Vagina (tissue), 2 donors: ENCODE measurements at regions not wholly inside any gene's neighbourhood (a gene's known extent, or its start where the extent isn't known, plus 50 kb on each side); places are given as distances from the start of the nearest gene placed in this dataset.

Experiments used
- CTCF ChIP-seq, 3 experiments: fragments of 450-650 bp in 2 of 3; fragments of 200-600 bp in 1 of 3; sonication (generic) in 1 of 3; IDR thresholded peaks; one replicate each; pipeline ENCODE4 v1.5.1; 2017 to 2019; ENCODE audit warnings: antibody characterized with exemption in 3 of 3, mild to moderate bottlenecking in 2 of 3, moderate library complexity in 2 of 3
- POLR2A ChIP-seq, 2 donors: fragments of 450-650 bp; IDR thresholded peaks; one replicate each; pipeline ENCODE4 v1.6.1; 2017; ENCODE audit warnings: antibody characterized with exemption in 2 of 2, mild to moderate bottlenecking in 2 of 2, moderate library complexity in 2 of 2
- POLR2AphosphoS5 ChIP-seq, 2 donors: sonication (generic); formaldehyde crosslinking; IDR thresholded peaks; one replicate each; pipeline ENCODE4 v1.9.0; 2017; ENCODE audit warnings: antibody characterized with exemption in 2 of 2, mild to moderate bottlenecking in 2 of 2, low read depth in 1 of 2; ENCODE audit not compliant: insufficient read depth in 1 of 2

- TF ChIP-seq POLR2A (IDR thresholded peaks at IDR 0.05) (no peak), CTCF (IDR thresholded peaks at IDR 0.05) (no peak), POLR2AphosphoS5 (IDR thresholded peaks at IDR 0.05; ENCODE audit: insufficient read depth in 1 of 2, low read depth in 1 of 2) (no peak)
Observed at GRCh38 chr13:22596171-22596863, 584.5 kb upstream of the SGCG start.
